ENCODE measurements at regions not wholly inside any gene's neighbourhood (a gene's known extent, or its start where the extent isn't known, plus 50 kb on each side); places are given as distances from the start of the nearest gene placed in this dataset.

- Histone ChIP-seq H3K27me3 (replicated peaks in 1 of 4; ENCODE audit: control insufficient read depth in 3 of 4, extremely low read depth in 1 of 4, insufficient read depth in 3 of 4, low read length in 3 of 4) (no peaks in the 10 kb centered on the region), H2AK5ac (ENCODE audit: low read depth, low read length) (no peak overlapping the region), H2BK5ac (ENCODE audit: low read depth, low read length) (no peak overlapping the region), H3K27ac (ENCODE audit: low read depth, low read length) (no peak overlapping the region), H3K14ac (ENCODE audit: insufficient read length) (no peak overlapping the region), H3K18ac (ENCODE audit: extremely low read depth, low read length) (no peak overlapping the region), H4K5ac (ENCODE audit: insufficient read length, low read depth, low read length) (no peak overlapping the region), H2BK15ac (ENCODE audit: low read length) (no peak overlapping the region), H3K4me1 (replicated peaks in 1 of 4; ENCODE audit: control insufficient read depth in 3 of 4, insufficient read depth in 4 of 4, low read length in 3 of 4) (no peaks in the 10 kb centered on the region; a peak in 2 of 7 replicates), H3K9ac (replicated peaks in 1 of 4; ENCODE audit: extremely low read depth in 1 of 4, low read depth in 3 of 4, low read length in 3 of 4) (no peak overlapping the region), H2BK12ac (ENCODE audit: low read depth, low read length) (no peak overlapping the region), H3K4me3 (ENCODE audit: extremely low read depth in 1 of 4, insufficient read depth in 2 of 4, low read depth in 3 of 4, low read length in 4 of 4) (no peak overlapping the region), H3K56ac (replicated peaks; ENCODE audit: insufficient read length, low read depth, low read length) (no peak overlapping the region), H3K9me3 (ENCODE audit: insufficient read depth in 2 of 2, low read depth in 1 of 2, low read length in 1 of 2) (no peaks in the 10 kb centered on the region), H4K91ac (replicated peaks; ENCODE audit: insufficient read length, low read length) (no peak overlapping the region), H3K4me2 (ENCODE audit: insufficient read depth in 1 of 2, low read depth in 2 of 2, low read length in 2 of 2) (no peak overlapping the region), H2BK20ac (ENCODE audit: low read length) (no peak overlapping the region), H3K79me1 (ENCODE audit: low read depth, low read length) (no peaks in the 10 kb centered on the region), H3K4ac (replicated peaks; ENCODE audit: insufficient read length, low read depth, low read length) (no peak overlapping the region), H4K8ac (ENCODE audit: extremely low read depth, insufficient read depth, low read length) (no peak overlapping the region), H2BK120ac (replicated peaks; ENCODE audit: low read depth, low read length) (no peak overlapping the region), H3K23me2 (ENCODE audit: low read depth, low read length) (no peaks in the 10 kb centered on the region), H4K20me1 (replicated peaks in 1 of 2; ENCODE audit: control insufficient read depth in 1 of 2, insufficient read depth in 2 of 2, low read length in 2 of 2) (no peaks in the 10 kb centered on the region), H2AFZ (ENCODE audit: low read length) (no peak overlapping the region), H3K79me2 (ENCODE audit: control insufficient read depth in 1 of 2, insufficient read depth in 2 of 2, low read length in 2 of 2) (no peaks in the 10 kb centered on the region), H3K36me3 (ENCODE audit: control insufficient read depth in 2 of 4, insufficient read depth in 4 of 4, low read length in 3 of 4) (no peaks in the 10 kb centered on the region), H3K23ac (ENCODE audit: insufficient read length) (no peak overlapping the region)
- DNase-seq (ENCODE audit: low read depth in 1 of 2, low spot score in 2 of 2) = no peak
- FAIRE-seq = no peak
- ChIA-PET CTCF (ENCODE audit: partially characterized antibody) (interaction anchor here (0.6 to 1.3 kb wide), 6 partner anchors 13 to 981 kb away, joined by 3 to 4 read pairs (median 3); no protein-coding TSS in a partner anchor), POLR2A (ENCODE audit: partially characterized antibody) (no interaction called here)
- 80% methylated on average over 5 of the region's 5 CpGs; no CpG with 5 or more reads in 1 of the 2 experiments for WGBS, 2 experiments (ENCODE audit: extremely low coverage in 1 of 2, insufficient coverage in 1 of 2, insufficient read length in 1 of 2, insufficient replicate concordance in 2 of 2, low coverage in 1 of 2, low lambda C conversion rate in 2 of 2, missing lambda C conversion rate in 1 of 2)
- TF ChIP-seq TEAD4 (IDR thresholded peaks at IDR 0.05; ENCODE audit: low read depth, low read length) (no peak), ATF3 (IDR thresholded peaks at IDR 0.05; ENCODE audit: insufficient read depth, low read depth, low read length) (no peak), YY1 (IDR thresholded peaks at IDR 0.05; ENCODE audit: low read depth, low read length) (no peak), GTF2F1 (IDR thresholded peaks at IDR 0.05; ENCODE audit: borderline replicate concordance, low read depth, low read length) (no peak), SIX5 (IDR thresholded peaks at IDR 0.05; ENCODE audit: low read depth, low read length) (no peak)
Measured at GRCh38 chr18:24877066-24877465, 416.6 kb downstream of the HRH4 start.
